COLO668 (cell line): ENCODE measurements at regions not wholly inside any gene's neighbourhood (a gene's known extent, or its start where the extent isn't known, plus 50 kb on each side); places are given as distances from the start of the nearest gene placed in this dataset.

Experiments
- DNase-seq: peaks from one replicate; lab custom pipeline; 2025; ENCODE audit not compliant: unreplicated experiment; lab: John Stamatoyannopoulos, UW

- DNase-seq: no peak
Measured at GRCh38 chr5:107266100-107266499, 404.6 kb downstream of the EFNA5 start.

- DNase-seq: no peak
Measured at GRCh38 chr5:107265193-107265592, 405.5 kb downstream of the EFNA5 start.

GRCh38 chr5:107263387-107264018 is 407.2 kb downstream of the EFNA5 start:
- no peak for DNase-seq

- no peak for DNase-seq
Measured at GRCh38 chr5:107257885-107258520, 412.7 kb downstream of the EFNA5 start.

- DNase-seq: no peak
Measured at GRCh38 chr5:107254902-107255234, 415.9 kb downstream of the EFNA5 start.

GRCh38 chr5:107254214-107254901 is 416.4 kb downstream of the EFNA5 start:
- no peak for DNase-seq

- peak; percentile 5 for DNase-seq
Measured at GRCh38 chr5:107253246-107253645, 417.5 kb downstream of the EFNA5 start.

- DNase-seq: no peak
Measured at GRCh38 chr5:107251151-107251550, 419.6 kb downstream of the EFNA5 start.

GRCh38 chr5:107248066-107248695 is 422.6 kb downstream of the EFNA5 start:
- peak; percentile 21 for DNase-seq

GRCh38 chr5:107247427-107247826 is 423.3 kb downstream of the EFNA5 start:
- no peak for DNase-seq

- no peak for DNase-seq
Measured at GRCh38 chr5:107243220-107243579, 427.5 kb downstream of the EFNA5 start.

GRCh38 chr5:107242411-107243219 is 428.1 kb downstream of the EFNA5 start:
- DNase-seq: no peak

GRCh38 chr5:107241841-107242240 is 428.9 kb downstream of the EFNA5 start:
- no peak for DNase-seq

- DNase-seq: no peak
Measured at GRCh38 chr5:107235167-107235566, 435.6 kb downstream of the EFNA5 start.

- no peak for DNase-seq
Measured at GRCh38 chr5:107232788-107233187, 437.9 kb downstream of the EFNA5 start.

- no peak for DNase-seq
Measured at GRCh38 chr5:107232293-107232692, 438.4 kb downstream of the EFNA5 start.

- DNase-seq: no peak
Measured at GRCh38 chr5:107231191-107231590, 439.5 kb downstream of the EFNA5 start.

GRCh38 chr5:107230367-107230766 is 440.4 kb downstream of the EFNA5 start:
- DNase-seq: no peak

- no peak for DNase-seq
Measured at GRCh38 chr5:107228226-107228625, 442.5 kb downstream of the EFNA5 start.

GRCh38 chr5:107224272-107224671 is 446.5 kb downstream of the EFNA5 start:
- no peak for DNase-seq

GRCh38 chr5:107223066-107223465 is 447.7 kb downstream of the EFNA5 start:
- DNase-seq: no peak
